ENCODE measurements at regions not wholly inside any gene's neighbourhood (a gene's known extent, or its start where the extent isn't known, plus 50 kb on each side); places are given as distances from the start of the nearest gene placed in this dataset.
"Not testable (repeated sequence)": the region's sequence is repeated elsewhere in the genome, so short reads cannot be mapped to it uniquely, and the experiment has no call there.

DNA sequence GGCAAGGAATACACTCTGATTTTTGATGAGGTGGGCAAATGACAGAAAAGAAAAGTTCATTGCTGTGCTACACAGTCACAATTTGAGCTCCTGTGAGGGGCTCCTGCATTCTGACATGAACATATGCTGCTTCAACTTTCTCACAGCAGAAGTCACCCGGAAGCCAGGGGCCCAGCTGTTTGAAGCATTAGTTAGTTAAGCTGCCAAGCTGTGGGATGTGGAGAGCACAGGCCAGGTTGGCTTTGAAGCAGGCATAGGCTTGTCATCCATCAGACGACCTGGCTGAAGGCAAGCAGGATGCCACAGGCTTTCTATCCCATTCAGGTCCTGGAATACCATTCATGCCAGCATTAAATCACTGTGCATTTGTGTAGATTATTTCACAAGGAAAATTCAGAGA lies 63.1 kb downstream of the MTNR1B start:
- intact Hi-C loops (cut with micrococcal nuclease), result no loop called here

DNA sequence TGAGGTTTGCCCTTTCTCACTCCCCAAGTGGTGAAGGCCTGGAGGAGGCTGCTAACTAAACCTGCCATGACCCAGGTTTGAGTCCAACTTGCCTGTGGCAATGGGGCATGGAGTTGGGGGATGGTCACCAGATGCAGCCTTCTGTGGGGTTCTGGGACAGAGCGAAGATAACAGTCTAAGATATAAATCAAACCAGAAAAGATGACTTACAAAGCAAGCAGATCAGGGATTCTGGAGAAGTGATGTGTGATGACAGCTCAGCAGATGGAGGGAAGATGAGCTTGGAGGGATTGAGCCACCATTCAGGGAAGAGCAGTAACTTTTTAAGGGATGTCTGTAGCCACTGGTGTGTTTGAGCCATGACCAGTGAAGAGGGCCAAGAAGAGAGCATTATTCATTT lies 63.6 kb downstream of the MTNR1B start:
- intact Hi-C loops (cut with micrococcal nuclease), result no loop called here

DNA sequence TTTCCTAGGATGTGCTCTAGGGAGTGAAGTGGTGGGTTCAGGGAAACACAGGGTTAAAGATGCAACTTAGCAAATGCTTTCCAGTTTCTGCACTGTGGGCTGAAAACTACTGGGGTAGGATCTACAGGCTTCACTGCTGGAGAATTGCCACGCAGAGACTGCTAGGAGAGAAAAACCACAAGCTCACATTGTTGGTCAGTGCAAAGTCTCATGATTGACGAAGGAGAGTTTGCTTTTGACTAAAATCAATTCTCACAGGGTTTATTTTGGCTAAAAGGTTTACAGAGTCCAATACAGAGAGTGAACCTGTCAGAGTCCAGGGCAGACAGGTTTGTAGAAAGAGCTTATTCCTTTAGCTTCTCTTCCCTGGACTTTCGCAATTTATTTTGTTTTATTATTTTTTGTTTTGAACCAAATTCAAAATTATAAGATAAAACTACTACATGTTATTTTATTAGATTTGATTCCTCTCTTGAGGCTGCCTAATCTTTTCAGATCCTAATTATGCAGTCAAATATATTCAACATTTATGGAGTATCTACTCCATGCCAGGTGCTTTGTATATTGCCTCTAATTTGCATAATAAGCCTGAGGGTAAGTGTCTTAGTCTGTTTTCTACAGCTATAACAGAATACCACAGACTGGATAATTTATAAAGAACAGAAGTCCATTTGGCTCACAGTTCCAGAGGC lies 64.7 kb downstream of the MTNR1B start:
- intact Hi-C loops (cut with micrococcal nuclease), result no loop called here

GRCh38 chr11:93034723-93035039 lies 65.2 kb downstream of the MTNR1B start:
- intact Hi-C loops (cut with micrococcal nuclease), result no loop called here

DNA sequence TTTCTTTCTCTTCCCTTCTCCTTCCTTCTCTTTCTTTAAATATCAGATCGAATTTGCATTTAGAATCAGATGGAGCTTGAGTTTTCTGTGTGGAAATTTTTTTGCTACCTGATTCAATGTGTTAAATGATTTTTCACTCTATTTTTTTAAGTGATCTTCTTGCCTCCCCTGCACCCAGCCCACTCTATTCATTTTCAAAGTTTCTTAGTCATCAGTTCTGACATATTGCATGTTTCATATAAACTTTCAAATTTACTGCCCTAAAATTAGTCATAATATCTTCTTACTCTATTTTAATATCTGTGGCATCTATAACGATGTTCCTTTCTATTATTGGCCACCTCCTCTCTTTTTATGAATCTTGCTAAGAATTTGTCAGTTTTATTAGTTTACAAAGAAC lies 69.1 kb downstream of the MTNR1B start:
- intact Hi-C loops (cut with micrococcal nuclease), result no loop called here

DNA sequence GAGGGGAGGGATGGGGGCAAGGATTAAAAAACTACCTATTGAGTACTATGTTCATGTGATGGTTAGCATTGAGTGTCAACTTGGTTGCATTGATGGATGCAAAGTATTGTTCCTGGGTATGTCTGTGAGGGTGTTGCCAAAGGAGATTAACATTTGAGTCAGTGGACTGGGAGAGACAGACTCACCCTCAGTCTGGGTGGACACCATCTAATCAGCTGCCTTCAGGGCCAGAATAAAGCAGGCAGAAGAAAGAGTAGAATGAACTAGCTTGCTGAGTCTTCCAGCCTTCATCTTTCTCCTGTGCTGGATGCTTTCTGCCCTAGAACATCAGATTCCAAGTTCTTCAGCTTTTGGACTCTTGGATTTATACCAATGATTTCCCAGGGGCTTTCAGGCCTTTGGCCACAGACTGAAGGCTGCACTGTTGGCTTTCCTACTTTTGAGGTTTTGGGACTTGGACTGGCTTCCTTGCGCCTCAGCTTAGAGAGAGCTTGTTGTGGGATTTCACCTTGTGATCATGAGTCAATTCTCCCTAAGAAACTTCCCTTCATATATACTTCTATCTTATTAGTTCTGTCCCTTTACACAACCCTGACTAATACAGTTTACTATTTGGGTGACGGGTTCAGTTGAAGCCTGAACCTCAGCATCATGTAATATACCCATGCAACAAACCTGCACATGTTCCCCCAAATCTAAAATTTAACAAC lies 70.2 kb downstream of the MTNR1B start:
- intact Hi-C loops (cut with micrococcal nuclease), result no loop called here

GRCh38 chr11:93041682-93042081 lies 72.2 kb downstream of the MTNR1B start:
- intact Hi-C loops (cut with micrococcal nuclease), result no loop called here

- intact Hi-C loops (cut with micrococcal nuclease), result not testable (repeated sequence)
Observed at GRCh38 chr11:93043186-93043585, 73.7 kb downstream of the MTNR1B start.

- intact Hi-C loops (cut with micrococcal nuclease), result no loop called here
Observed at GRCh38 chr11:93049740-93050139, 80.3 kb downstream of the MTNR1B start.

GRCh38 chr11:93051186-93051585 lies 81.7 kb downstream of the MTNR1B start:
- intact Hi-C loops (cut with micrococcal nuclease), result no loop called here

DNA sequence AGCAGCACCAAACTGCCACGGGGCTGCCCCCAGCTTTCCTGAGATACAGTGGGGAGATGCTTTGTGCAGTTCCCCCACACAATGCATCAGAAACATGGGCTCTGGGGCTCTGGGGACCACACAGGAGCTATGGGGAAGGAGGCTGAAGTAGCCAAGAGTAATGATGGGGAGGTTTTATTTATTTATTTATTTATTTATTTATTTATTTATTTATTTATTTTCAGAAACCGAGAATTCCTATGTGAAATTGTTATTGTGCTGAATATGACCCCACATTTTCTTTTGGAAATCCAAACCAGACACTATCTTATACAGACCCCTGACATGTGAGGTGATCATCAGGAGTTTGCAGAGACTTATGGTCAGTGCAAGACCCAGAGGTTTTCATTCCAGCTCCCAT lies 84.4 kb downstream of the MTNR1B start:
- intact Hi-C loops (cut with micrococcal nuclease), result no loop called here

- intact Hi-C loops (cut with micrococcal nuclease), result no loop called here
Observed at GRCh38 chr11:93054279-93054678, 84.8 kb downstream of the MTNR1B start.

DNA sequence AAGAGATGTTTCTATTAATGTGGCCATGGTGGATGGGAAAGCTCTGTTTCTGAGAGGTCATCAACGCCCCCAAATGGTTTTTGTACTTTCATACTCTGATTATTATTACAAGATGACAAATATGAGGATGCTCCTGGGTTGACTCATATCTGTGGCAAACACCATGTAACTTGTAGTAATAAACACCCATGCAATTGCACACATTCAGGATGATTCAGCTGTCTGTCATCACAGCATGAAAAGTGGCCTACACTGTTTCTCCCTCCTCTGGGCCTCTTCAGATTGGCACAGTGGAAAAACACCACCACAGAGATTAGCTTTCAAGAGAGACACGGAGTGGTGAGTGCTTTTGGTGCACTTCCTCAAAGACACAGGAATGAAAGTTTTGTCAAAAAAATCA lies 85.4 kb downstream of the MTNR1B start:
- intact Hi-C loops (cut with micrococcal nuclease), result no loop called here

GRCh38 chr11:93059117-93059957 lies 89.9 kb downstream of the MTNR1B start:
- intact Hi-C loops (cut with micrococcal nuclease), result no loop called here

- intact Hi-C loops (cut with micrococcal nuclease), result loop anchor here (10.0 kb wide), 1 partner anchor 118 kb away; no protein-coding TSS in a partner anchor
Observed at GRCh38 chr11:93063086-93063485, 93.6 kb downstream of the MTNR1B start.

GRCh38 chr11:93065074-93065674 lies 95.7 kb downstream of the MTNR1B start:
- intact Hi-C loops (cut with micrococcal nuclease), result loop anchor here (10.0 kb wide), 1 partner anchor 120 kb away; no protein-coding TSS in a partner anchor

DNA sequence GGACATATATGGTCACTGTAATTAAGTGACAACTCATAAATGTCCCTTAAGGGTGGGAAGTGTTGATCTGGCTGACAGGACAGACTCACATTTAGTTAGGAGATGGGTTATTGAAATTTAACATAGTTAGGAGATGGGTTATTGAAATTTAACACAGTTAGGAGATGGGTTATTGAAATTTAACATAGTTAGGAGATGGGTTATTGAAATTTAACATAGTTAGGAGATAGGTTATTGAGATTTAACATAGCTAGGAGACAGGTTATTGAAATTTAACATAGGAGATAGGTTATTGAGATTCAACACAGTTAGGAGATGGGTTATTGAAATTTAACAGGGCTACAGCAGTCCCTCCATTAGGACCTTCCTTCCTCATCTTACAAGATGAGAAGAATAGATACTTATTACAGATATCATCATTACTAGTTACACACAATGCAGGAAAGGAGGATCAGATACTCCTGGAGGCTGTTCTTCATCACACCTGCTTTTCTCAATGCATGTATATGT lies 98.5 kb downstream of the MTNR1B start:
- intact Hi-C loops (cut with micrococcal nuclease), result loop anchor here (10.0 kb wide), 1 partner anchor 123 kb away; no protein-coding TSS in a partner anchor

- intact Hi-C loops (cut with micrococcal nuclease), result no loop called here
Observed at GRCh38 chr11:93072229-93072914, 102.9 kb downstream of the MTNR1B start.

GRCh38 chr11:93073026-93073425 lies 103.6 kb downstream of the MTNR1B start:
- intact Hi-C loops (cut with micrococcal nuclease), result no loop called here

- intact Hi-C loops (cut with micrococcal nuclease), result no loop called here
Observed at GRCh38 chr11:93073508-93074280, 104.2 kb downstream of the MTNR1B start.
